HepG2 (cell line): ENCODE measurements at regions not wholly inside any gene's neighbourhood (a gene's known extent, or its start where the extent isn't known, plus 50 kb on each side); places are given as distances from the start of the nearest gene placed in this dataset.

ENCODE experiments used
- ATF6 ChIP-seq: sonication (generic); formaldehyde crosslinking; conservative IDR thresholded peaks from 2 replicates; pipeline ENCODE4 v1.4.0; 2020; ENCODE audit warnings: missing genetic modification reagents
- CTCF ChIP-seq: sonication (generic); formaldehyde crosslinking; IDR thresholded peaks from 2 replicates; pipeline ENCODE4 v1.5.0; 2020; ENCODE audit warnings: mild to moderate bottlenecking, missing genetic modification reagents, moderate library complexity
- ZBTB8A ChIP-seq: sonication (generic); formaldehyde crosslinking; IDR thresholded peaks from 2 replicates; pipeline ENCODE4 v1.4.0; 2020; ENCODE audit warnings: mild to moderate bottlenecking, low read depth, missing genetic modification reagents, borderline replicate concordance
- ZNF639 ChIP-seq: conservative IDR thresholded peaks from 2 replicates; pipeline ENCODE4 v1.6.1; 2018; ENCODE audit warnings: missing genetic modification reagents

- TF ChIP-seq CTCF (no peak), ZBTB8A (no peak), ZNF639 (CRISPR knock-in tag) (no peak), ATF6 (CRISPR knock-in tag) (no peak)
Measured at GRCh38 chr5:51278539-51278938, 104.7 kb upstream of the ISL1 start.
